Type B pancreatic cell (in vitro differentiated cells): ENCODE measurements at regions not wholly inside any gene's neighbourhood (a gene's known extent, or its start where the extent isn't known, plus 50 kb on each side); places are given as distances from the start of the nearest gene placed in this dataset.

ENCODE experiments used
- DNase-seq: peaks from one replicate; pipeline ENCODE4 v3.0.0; 2021; ENCODE audit warnings: mixed read lengths; ENCODE audit not compliant: unreplicated experiment; ENCODE audit errors: extremely low spot score
- H3K27ac Mint-ChIP-seq: 2 replicates; pipeline ENCODE4 v1.8.0; 2021; ENCODE audit warnings: mild to moderate bottlenecking, mixed read lengths
- H3K27me3 Mint-ChIP-seq: 2 replicates; pipeline ENCODE4 v1.8.0; 2021; ENCODE audit warnings: mixed read lengths
- H3K36me3 Mint-ChIP-seq: 2 replicates; pipeline ENCODE4 v1.8.0; 2021; ENCODE audit warnings: mixed read lengths
- H3K4me1 Mint-ChIP-seq: one replicate; pipeline ENCODE4 v1.8.0; 2021; ENCODE audit warnings: mixed read lengths; ENCODE audit not compliant: unreplicated experiment
- H3K4me3 Mint-ChIP-seq: 2 replicates; pipeline ENCODE4 v1.8.0; 2021; ENCODE audit warnings: mild to moderate bottlenecking, mixed read lengths
- H3K9me3 Mint-ChIP-seq: 2 replicates; pipeline ENCODE4 v1.8.0; 2021; ENCODE audit warnings: mixed read lengths
- CTCF ChIP-seq: fragments of 200-600 bp; sonication (generic); conservative IDR thresholded peaks from 2 replicates; pipeline ENCODE4 v1.5.0; 2021; ENCODE audit warnings: antibody characterized with exemption, mild to moderate bottlenecking

- Mint-ChIP-seq H3K4me3 (no peak overlapping the region), H3K27ac (no peak overlapping the region), H3K36me3 (no peaks in the 10 kb centered on the region), H3K4me1 (peaks cover 10% of the 10 kb centered on the region), H3K27me3 (no peaks in the 10 kb centered on the region), H3K9me3 (no peaks in the 10 kb centered on the region)
- TF ChIP-seq CTCF = no peak
- no peak for DNase-seq
Observed at GRCh38 chr12:76241371-76241770, 106.8 kb downstream of the BBS10 start.

GRCh38 chr12:76240281-76240680, 107.9 kb downstream of the BBS10 start:
- Mint-ChIP-seq H3K36me3 (no peaks in the 10 kb centered on the region), H3K4me1 (peaks cover 10% of the 10 kb centered on the region), H3K27ac (no peak overlapping the region), H3K27me3 (no peaks in the 10 kb centered on the region), H3K9me3 (no peaks in the 10 kb centered on the region), H3K4me3 (no peak overlapping the region)
- no peak for TF ChIP-seq CTCF
- DNase-seq = no peak

- no peak for TF ChIP-seq CTCF
- Mint-ChIP-seq H3K27me3 (no peaks in the 10 kb centered on the region), H3K36me3 (no peaks in the 10 kb centered on the region), H3K9me3 (no peaks in the 10 kb centered on the region), H3K27ac (no peak overlapping the region), H3K4me1 (peaks cover 10% of the 10 kb centered on the region), H3K4me3 (no peak overlapping the region)
- no peak for DNase-seq
Observed at GRCh38 chr12:76238688-76239087, 109.5 kb downstream of the BBS10 start.

GRCh38 chr12:76237086-76237701, 111.0 kb downstream of the BBS10 start:
- Mint-ChIP-seq H3K36me3 (no peaks in the 10 kb centered on the region), H3K4me3 (no peak overlapping the region), H3K9me3 (no peaks in the 10 kb centered on the region), H3K4me1 (peaks cover 10% of the 10 kb centered on the region), H3K27ac (no peak overlapping the region), H3K27me3 (no peaks in the 10 kb centered on the region)
- no peak for DNase-seq
- no peak for TF ChIP-seq CTCF

GRCh38 chr12:76236640-76237039, 111.6 kb downstream of the BBS10 start:
- Mint-ChIP-seq H3K27me3 (no peaks in the 10 kb centered on the region), H3K9me3 (no peaks in the 10 kb centered on the region), H3K36me3 (no peaks in the 10 kb centered on the region)

More at GRCh38 chr12:76236640-76237039, 111.6 kb downstream of the BBS10 start:
- Mint-ChIP-seq H3K4me3 (no peak overlapping the region), H3K4me1 (peaks cover 10% of the 10 kb centered on the region), H3K27ac (no peak overlapping the region)
- no peak for TF ChIP-seq CTCF
- no peak for DNase-seq
